ENCODE measurements at regions not wholly inside any gene's neighbourhood (a gene's known extent, or its start where the extent isn't known, plus 50 kb on each side); places are given as distances from the start of the nearest gene placed in this dataset.

- Histone ChIP-seq H3K9me3 (replicated peaks; ENCODE audit: control insufficient read depth, insufficient read depth, low read length) (no peaks in the 10 kb centered on the region), H3K27ac (ENCODE audit: control insufficient read depth, insufficient read depth) (no peak overlapping the region), H3K9ac (ENCODE audit: control insufficient read depth, insufficient read depth, low read length) (no peak overlapping the region), H4K20me1 (ENCODE audit: control insufficient read depth, insufficient read depth) (no peaks in the 10 kb centered on the region), H3K27me3 (replicated peaks in 1 of 2; ENCODE audit: control insufficient read depth in 2 of 2, insufficient read depth in 2 of 2, low read length in 1 of 2) (no peaks in the 10 kb centered on the region), H3K4me2 (ENCODE audit: control insufficient read depth, insufficient read depth) (no peak overlapping the region), H3K4me3 (no peak overlapping the region), H3K36me3 (ENCODE audit: control insufficient read depth in 2 of 2, insufficient read depth in 2 of 2, low read length in 1 of 2) (no peaks in the 10 kb centered on the region), H3K79me2 (ENCODE audit: control insufficient read depth, insufficient read depth, low read length) (no peaks in the 10 kb centered on the region), H3K4me1 (ENCODE audit: control insufficient read depth, insufficient read depth, low read length) (no peaks in the 10 kb centered on the region), H2AFZ (ENCODE audit: control insufficient read depth, low read depth, low read length) (no peak overlapping the region)
- ChIA-PET RAD21 (ENCODE audit: unreplicated experiment) (no interaction called here), POLR2A (no interaction called here), SMC1A (ENCODE audit: uncharacterized antibody, unreplicated experiment) (no interaction called here), CTCF (interaction anchor here (1.0 kb wide), 1 partner anchor 9 kb away, joined by 3 read pairs; no protein-coding TSS in a partner anchor)
- WGBS (ENCODE audit: insufficient coverage, insufficient replicate concordance, low lambda C conversion rate, missing lambda C conversion rate), result 44% methylated on average over 9 of the region's 9 CpGs
- ATAC-seq, result peak; percentile 39; the same call in 1 of the 3 replicates
- peak in 2 of 3 experiments; percentile 7 to 17; a peak in 2 of 6 replicates for TF ChIP-seq CTCF (IDR thresholded peaks at IDR 0.05 in 2 of 3, conservative IDR thresholded peaks at IDR 0.05 in 1 of 3; ENCODE audit: control insufficient read depth in 2 of 3, extremely low read depth in 1 of 3, insufficient read depth in 1 of 3, low read depth in 3 of 3, low read length in 3 of 3)
- no peak for TF ChIP-seq ZNF217 (IDR thresholded peaks at IDR 0.05)
- BruUV-seq (replicated peaks), result no TSS peak
- FAIRE-seq, result no peak
- no peak for DNase-seq (ENCODE audit: low read depth, low spot score)
- in situ Hi-C loops (cut with MboI) (no loop called here), intact Hi-C loops (cut with micrococcal nuclease; ENCODE audit: unreplicated experiment) (loop anchor here (5.0 to 10.0 kb wide), 3 partner anchors 129 to 479 kb away; no protein-coding TSS in a partner anchor)
Observed at GRCh38 chr15:31975830-31976229, 54.5 kb upstream of the CHRNA7 start.

GRCh38 chr15:31977138-31977537 is 53.2 kb upstream of the CHRNA7 start:
- RAD21 ChIA-PET (ENCODE audit: unreplicated experiment), result interaction anchor here (1.0 kb wide), 1 partner anchor 8 kb away, joined by 3 read pairs; no protein-coding TSS in a partner anchor
- POLR2A ChIA-PET, result no interaction called here
- no peak for DNase-seq (ENCODE audit: low read depth, low spot score)
- Histone ChIP-seq H3K27me3 (replicated peaks in 1 of 2; ENCODE audit: control insufficient read depth in 2 of 2, insufficient read depth in 2 of 2, low read length in 1 of 2) (no peaks in the 10 kb centered on the region), H3K4me2 (ENCODE audit: control insufficient read depth, insufficient read depth) (no peak overlapping the region), H3K9me3 (replicated peaks; ENCODE audit: control insufficient read depth, insufficient read depth, low read length) (no peaks in the 10 kb centered on the region), H3K9ac (ENCODE audit: control insufficient read depth, insufficient read depth, low read length) (no peak overlapping the region), H4K20me1 (ENCODE audit: control insufficient read depth, insufficient read depth) (no peaks in the 10 kb centered on the region), H3K36me3 (ENCODE audit: control insufficient read depth in 2 of 2, insufficient read depth in 2 of 2, low read length in 1 of 2) (no peaks in the 10 kb centered on the region), H2AFZ (ENCODE audit: control insufficient read depth, low read depth, low read length) (no peak overlapping the region), H3K27ac (ENCODE audit: control insufficient read depth, insufficient read depth) (no peak overlapping the region), H3K79me2 (ENCODE audit: control insufficient read depth, insufficient read depth, low read length) (no peaks in the 10 kb centered on the region), H3K4me1 (ENCODE audit: control insufficient read depth, insufficient read depth, low read length) (no peaks in the 10 kb centered on the region), H3K4me3 (no peak overlapping the region)
- no peak for ATAC-seq
- SMC1A ChIA-PET (ENCODE audit: uncharacterized antibody, unreplicated experiment), result no interaction called here
- FAIRE-seq, result no peak
- CTCF ChIA-PET, result interaction anchor here (1.3 to 2.1 kb wide), 3 partner anchors 9 to 91 kb away, joined by 3 to 21 read pairs (median 9); no protein-coding TSS in a partner anchor
- intact Hi-C loops (cut with micrococcal nuclease; ENCODE audit: unreplicated experiment), result loop anchor here (5.0 to 10.0 kb wide), 3 partner anchors 128 to 480 kb away; no protein-coding TSS in a partner anchor
- BruUV-seq (replicated peaks), result no TSS peak
- WGBS (ENCODE audit: insufficient coverage, insufficient replicate concordance, low lambda C conversion rate, missing lambda C conversion rate), result 11% methylated on average over 8 of the region's 8 CpGs
- in situ Hi-C loops (cut with MboI), result no loop called here
- TF ChIP-seq CBX3 (IDR thresholded peaks at IDR 0.05; ENCODE audit: borderline replicate concordance, low read depth) (no peak), MYB (IDR thresholded peaks at IDR 0.05; ENCODE audit: borderline replicate concordance, low read depth, low read length) (no peak), GATAD2B (conservative IDR thresholded peaks at IDR 0.05; ENCODE audit: low read depth) (no peak), MYC (IDR thresholded peaks at IDR 0.05; ENCODE audit: insufficient read depth, insufficient read length, insufficient replicate concordance, low read length, severe bottlenecking) (no peak), ATF3 (IDR thresholded peaks at IDR 0.05; ENCODE audit: borderline replicate concordance, extremely low read depth, low read depth, low read length) (no peak), SKIL (IDR thresholded peaks at IDR 0.05; ENCODE audit: low read depth, poor library complexity, severe bottlenecking) (no peak), WRNIP1 (IDR thresholded peaks at IDR 0.05; ENCODE audit: borderline replicate concordance, low read depth, low read length) (no peak)

Data from GM12878 (cell line).